Stimulated activated memory B cell treated with anti-CD40 and anti-IgM and Interleukin-4, amounts not matched to agents 10 μg/mL and 1 μg/mL and 100 μg/mL, for 72 hours (primary cell): ENCODE measurements at regions not wholly inside any gene's neighbourhood (a gene's known extent, or its start where the extent isn't known, plus 50 kb on each side); places are given as distances from the start of the nearest gene placed in this dataset.

Experiments
- ATAC-seq: fragments of 150-1000 bp; cut with Tn5 transposase; 2 replicates; pipeline ENCODE4 v1.10.0; 2021
- H3K27ac Mint-ChIP-seq: one replicate; pipeline ENCODE4 v1.8.0; 2022; ENCODE audit warnings: mild to moderate bottlenecking, mixed read lengths
- H3K27me3 Mint-ChIP-seq: one replicate; pipeline ENCODE4 v1.8.0; 2022; ENCODE audit warnings: mixed read lengths
- H3K36me3 Mint-ChIP-seq: one replicate; pipeline ENCODE4 v1.8.0; 2022; ENCODE audit warnings: mixed read lengths
- H3K4me1 Mint-ChIP-seq: one replicate; pipeline ENCODE4 v1.8.0; 2022; ENCODE audit warnings: mixed read lengths
- H3K4me3 Mint-ChIP-seq: one replicate; pipeline ENCODE4 v1.8.0; 2022; ENCODE audit warnings: mild to moderate bottlenecking, moderate library complexity, mixed read lengths
- H3K9me3 Mint-ChIP-seq: one replicate; pipeline ENCODE4 v1.8.0; 2022; ENCODE audit warnings: mixed read lengths

- ATAC-seq, result no peak
Measured at GRCh38 chr2:147509821-147510220, 335.0 kb upstream of the ACVR2A start.

GRCh38 chr2:147506889-147507288 is 337.9 kb upstream of the ACVR2A start:
- H3K4me3 Mint-ChIP-seq, result no peak overlapping the region
- peaks cover 5% of the 10 kb centered on the region for H3K27me3 Mint-ChIP-seq
- no peak overlapping the region for H3K27ac Mint-ChIP-seq
- H3K4me1 Mint-ChIP-seq, result no peaks in the 10 kb centered on the region
- H3K36me3 Mint-ChIP-seq, result no peaks in the 10 kb centered on the region
- ATAC-seq, result peak; percentile 35
- H3K9me3 Mint-ChIP-seq, result no peaks in the 10 kb centered on the region

More at GRCh38 chr2:147509821-147510220, 335.0 kb upstream of the ACVR2A start:
- Mint-ChIP-seq H3K36me3 (no peaks in the 10 kb centered on the region), H3K4me1 (no peaks in the 10 kb centered on the region), H3K27me3 (no peaks in the 10 kb centered on the region), H3K4me3 (no peak overlapping the region), H3K27ac (no peak overlapping the region), H3K9me3 (peaks cover 2% of the 10 kb centered on the region)

GRCh38 chr2:147502711-147503290 is 342.0 kb upstream of the ACVR2A start:
- H3K27me3 Mint-ChIP-seq, result peaks cover 5% of the 10 kb centered on the region
- H3K4me3 Mint-ChIP-seq, result no peak overlapping the region
- H3K36me3 Mint-ChIP-seq, result no peaks in the 10 kb centered on the region
- no peak for ATAC-seq
- no peaks in the 10 kb centered on the region for H3K4me1 Mint-ChIP-seq
- no peaks in the 10 kb centered on the region for H3K9me3 Mint-ChIP-seq
- no peak overlapping the region for H3K27ac Mint-ChIP-seq

GRCh38 chr2:147501968-147502367 is 342.9 kb upstream of the ACVR2A start:
- Mint-ChIP-seq H3K4me1 (no peaks in the 10 kb centered on the region), H3K36me3 (no peaks in the 10 kb centered on the region), H3K27me3 (peaks cover 5% of the 10 kb centered on the region), H3K27ac (no peak overlapping the region), H3K4me3 (no peak overlapping the region), H3K9me3 (no peaks in the 10 kb centered on the region)
- no peak for ATAC-seq

- Mint-ChIP-seq H3K36me3 (no peaks in the 10 kb centered on the region), H3K4me1 (no peaks in the 10 kb centered on the region), H3K4me3 (no peak overlapping the region), H3K27ac (no peak overlapping the region), H3K9me3 (no peaks in the 10 kb centered on the region), H3K27me3 (peaks cover 5% of the 10 kb centered on the region)
- ATAC-seq, result no peak
Measured at GRCh38 chr2:147500819-147501395, 343.9 kb upstream of the ACVR2A start.

GRCh38 chr2:147500229-147500628 is 344.6 kb upstream of the ACVR2A start:
- Mint-ChIP-seq H3K9me3 (no peaks in the 10 kb centered on the region), H3K4me1 (no peaks in the 10 kb centered on the region), H3K36me3 (no peaks in the 10 kb centered on the region), H3K27ac (no peak overlapping the region), H3K27me3 (peaks cover 5% of the 10 kb centered on the region), H3K4me3 (no peak overlapping the region)
- no peak for ATAC-seq

- H3K36me3 Mint-ChIP-seq, result no peaks in the 10 kb centered on the region
- H3K27me3 Mint-ChIP-seq, result peaks cover 5% of the 10 kb centered on the region
- no peaks in the 10 kb centered on the region for H3K9me3 Mint-ChIP-seq
- no peaks in the 10 kb centered on the region for H3K4me1 Mint-ChIP-seq
- H3K4me3 Mint-ChIP-seq, result no peak overlapping the region
- peak; percentile 39 for ATAC-seq
- H3K27ac Mint-ChIP-seq, result no peak overlapping the region
Measured at GRCh38 chr2:147499785-147500184, 345.0 kb upstream of the ACVR2A start.

- H3K9me3 Mint-ChIP-seq, result no peaks in the 10 kb centered on the region
- H3K27ac Mint-ChIP-seq, result no peak overlapping the region
- no peaks in the 10 kb centered on the region for H3K27me3 Mint-ChIP-seq
- no peak overlapping the region for H3K4me3 Mint-ChIP-seq
- H3K4me1 Mint-ChIP-seq, result no peaks in the 10 kb centered on the region
- no peaks in the 10 kb centered on the region for H3K36me3 Mint-ChIP-seq
- ATAC-seq, result no peak
Measured at GRCh38 chr2:147495734-147496133, 349.1 kb upstream of the ACVR2A start.

GRCh38 chr2:147492471-147492870 is 352.4 kb upstream of the ACVR2A start:
- ATAC-seq, result no peak
- no peak overlapping the region for H3K4me3 Mint-ChIP-seq
- H3K4me1 Mint-ChIP-seq, result no peaks in the 10 kb centered on the region
- no peak overlapping the region for H3K27ac Mint-ChIP-seq
- H3K36me3 Mint-ChIP-seq, result no peaks in the 10 kb centered on the region
- no peaks in the 10 kb centered on the region for H3K27me3 Mint-ChIP-seq
- H3K9me3 Mint-ChIP-seq, result no peaks in the 10 kb centered on the region

GRCh38 chr2:147491506-147491905 is 353.3 kb upstream of the ACVR2A start:
- no peak for ATAC-seq
- Mint-ChIP-seq H3K4me1 (no peaks in the 10 kb centered on the region), H3K9me3 (no peaks in the 10 kb centered on the region), H3K36me3 (no peaks in the 10 kb centered on the region), H3K4me3 (no peak overlapping the region), H3K27ac (no peak overlapping the region), H3K27me3 (no peaks in the 10 kb centered on the region)

- H3K36me3 Mint-ChIP-seq, result no peaks in the 10 kb centered on the region
- no peak overlapping the region for H3K4me3 Mint-ChIP-seq
- H3K27ac Mint-ChIP-seq, result no peak overlapping the region
- ATAC-seq, result no peak
- H3K27me3 Mint-ChIP-seq, result no peaks in the 10 kb centered on the region
- no peaks in the 10 kb centered on the region for H3K4me1 Mint-ChIP-seq
- no peaks in the 10 kb centered on the region for H3K9me3 Mint-ChIP-seq
Measured at GRCh38 chr2:147490401-147491261, 354.2 kb upstream of the ACVR2A start.

- Mint-ChIP-seq H3K27me3 (no peaks in the 10 kb centered on the region), H3K4me3 (no peak overlapping the region), H3K4me1 (no peaks in the 10 kb centered on the region), H3K36me3 (no peaks in the 10 kb centered on the region), H3K9me3 (no peaks in the 10 kb centered on the region), H3K27ac (no peak overlapping the region)
- ATAC-seq, result no peak
Measured at GRCh38 chr2:147488472-147488871, 356.4 kb upstream of the ACVR2A start.

- H3K4me3 Mint-ChIP-seq, result no peak overlapping the region
- H3K9me3 Mint-ChIP-seq, result no peaks in the 10 kb centered on the region
- H3K36me3 Mint-ChIP-seq, result no peaks in the 10 kb centered on the region
- H3K27me3 Mint-ChIP-seq, result no peaks in the 10 kb centered on the region
- ATAC-seq, result no peak
- H3K4me1 Mint-ChIP-seq, result no peaks in the 10 kb centered on the region
- no peak overlapping the region for H3K27ac Mint-ChIP-seq
Measured at GRCh38 chr2:147487978-147488289, 356.9 kb upstream of the ACVR2A start.

- no peaks in the 10 kb centered on the region for H3K27me3 Mint-ChIP-seq
- H3K36me3 Mint-ChIP-seq, result no peaks in the 10 kb centered on the region
- H3K9me3 Mint-ChIP-seq, result no peaks in the 10 kb centered on the region
- no peak for ATAC-seq
- H3K4me1 Mint-ChIP-seq, result no peaks in the 10 kb centered on the region
- H3K4me3 Mint-ChIP-seq, result no peak overlapping the region
- H3K27ac Mint-ChIP-seq, result no peak overlapping the region
Measured at GRCh38 chr2:147487286-147487977, 357.4 kb upstream of the ACVR2A start.

- no peaks in the 10 kb centered on the region for H3K36me3 Mint-ChIP-seq
- H3K9me3 Mint-ChIP-seq, result no peaks in the 10 kb centered on the region
- H3K27me3 Mint-ChIP-seq, result no peaks in the 10 kb centered on the region
- no peak overlapping the region for H3K4me3 Mint-ChIP-seq
- no peak for ATAC-seq
- H3K4me1 Mint-ChIP-seq, result no peaks in the 10 kb centered on the region
- no peak overlapping the region for H3K27ac Mint-ChIP-seq
Measured at GRCh38 chr2:147485210-147485851, 359.5 kb upstream of the ACVR2A start.
